K562 (cell line): ENCODE measurements at regions not wholly inside any gene's neighbourhood (a gene's known extent, or its start where the extent isn't known, plus 50 kb on each side); places are given as distances from the start of the nearest gene placed in this dataset.

Experiments
- ATAC-seq: fragments of 200-7000 bp; cut with Tn5 transposase; 3 replicates; pipeline ENCODE4 v1.9.1; 2020; ENCODE audit warnings: moderate library complexity
- BruUV-seq: library from RNA; stranded (reverse); fragments of 400-500 nt; replicated peaks from 2 replicates; lab custom pipeline; 2021; lab: Mats Ljungman, UMichigan
- CTCF ChIA-PET: fragments of 300-600 bp; formaldehyde crosslinking; extraction: SDS; loops from one replicate; lab custom pipeline; 2021; ENCODE audit warnings: low intra/inter-chr PET ratio; lab: Yijun Ruan, JAX
- POLR2A ChIA-PET: fragments of 300-600, 350-650 bp; sonication (Branson Sonifier 250); formaldehyde crosslinking; extraction: SDS; loops from one replicate; lab custom pipeline; 2021; ENCODE audit warnings: antibody characterized with exemption, inconsistent platforms; lab: Yijun Ruan, JAX
- DNase-seq, 4 experiments: peaks; one replicate each; pipeline versions ENCODE4 v3.0.0 to v3.0.0-alpha.2; 2011 to 2018; ENCODE audit warnings: low spot score in 3 of 4, mixed read lengths in 3 of 4; ENCODE audit errors: extremely low read depth in 1 of 4
- FAIRE-seq: peaks from 2 replicates; lab custom pipeline; 2011; peaks lifted over from hg19 to GRCh38; lab: Jason Lieb, UNC
- H2AFZ ChIP-seq: 2 replicates; pipeline ENCODE4 v1.6.0; 2011; ENCODE audit warnings: low read depth, low read length, control low read depth, inconsistent platforms
- H3K27ac ChIP-seq: fragments of 200-600 bp; 3 replicates; pipeline ENCODE4 v1.8.0; 2011; ENCODE audit warnings: low read depth, mild to moderate bottlenecking, control low read depth, inconsistent platforms, low read length, moderate library complexity, mixed read lengths; ENCODE audit errors: extremely low read depth
- H3K27me3 ChIP-seq, 2 experiments: fragments of 300-600 bp in 1 of 2; 2 replicates in 1 of 2; 3 replicates in 1 of 2; pipeline versions ENCODE4 v1.6.0 to v1.8.0; 2011; ENCODE audit warnings: inconsistent platforms in 2 of 2, low read length in 2 of 2, mild to moderate bottlenecking in 1 of 2, mixed read lengths in 1 of 2, moderate library complexity in 1 of 2; ENCODE audit not compliant: control insufficient read depth in 2 of 2, insufficient read depth in 2 of 2
- H3K36me3 ChIP-seq: fragments of 300-600 bp; 3 replicates; pipeline ENCODE4 v1.8.0; 2011; ENCODE audit warnings: mild to moderate bottlenecking, low read length, inconsistent platforms; ENCODE audit not compliant: control insufficient read depth, insufficient read depth
- H3K4me1 ChIP-seq, 2 experiments: fragments of 200-600 bp in 1 of 2; replicated peaks in 1 of 2; 2 replicates in 1 of 2; 3 replicates in 1 of 2; pipeline versions ENCODE4 v1.5.1 to v1.8.0; 2011; ENCODE audit warnings: inconsistent platforms in 2 of 2, low read length in 2 of 2, mild to moderate bottlenecking in 1 of 2, mixed read lengths in 1 of 2, moderate library complexity in 1 of 2; ENCODE audit not compliant: control insufficient read depth in 2 of 2, insufficient read depth in 2 of 2
- H3K4me2 ChIP-seq: 2 replicates; pipeline ENCODE4 v1.6.1; 2011; ENCODE audit warnings: low read length, control low read depth, inconsistent platforms, mixed read lengths; ENCODE audit not compliant: insufficient read depth
- H3K4me3 ChIP-seq: fragments of 200-600 bp; sonication (generic), shearing (Covaris generic); 2 replicates; pipeline ENCODE4 v1.5.1; 2016; ENCODE audit warnings: control low read depth, inconsistent platforms
- H3K79me2 ChIP-seq: fragments of 200-600 bp; 3 replicates; pipeline ENCODE4 v1.8.0; 2011; ENCODE audit warnings: low read length, inconsistent platforms; ENCODE audit not compliant: control insufficient read depth, insufficient read depth
- H3K9ac ChIP-seq, 2 experiments: 2 replicates each; pipeline versions ENCODE4 v1.6.0 to v1.6.1; 2011; ENCODE audit warnings: low read depth in 2 of 2, low read length in 2 of 2, control low read depth in 1 of 2, inconsistent platforms in 1 of 2, mild to moderate bottlenecking in 1 of 2, mixed read lengths in 1 of 2; ENCODE audit not compliant: insufficient read depth in 1 of 2
- H3K9me1 ChIP-seq: one replicate; pipeline ENCODE4 v1.6.0; 2011; ENCODE audit warnings: inconsistent platforms, mild to moderate bottlenecking, low read length, moderate library complexity; ENCODE audit not compliant: control insufficient read depth, insufficient read depth
- H3K9me3 ChIP-seq: replicated peaks from 2 replicates; pipeline ENCODE4 v1.5.1; 2011; ENCODE audit warnings: low read depth, low read length, inconsistent platforms; ENCODE audit not compliant: control insufficient read depth, insufficient read depth
- H4K20me1 ChIP-seq: replicated peaks from 2 replicates; pipeline ENCODE4 v1.6.1; 2011; ENCODE audit warnings: low read length, inconsistent platforms, mixed read lengths; ENCODE audit not compliant: control insufficient read depth, insufficient read depth
- CBFA2T2 ChIP-seq: fragments of 450-650 bp; conservative IDR thresholded peaks from 2 replicates; pipeline ENCODE4 v1.6.1; 2017; ENCODE audit warnings: mild to moderate bottlenecking
- ELF2 ChIP-seq: fragments of 250-450 bp; sonication (Bioruptor Pico); IDR thresholded peaks from 2 replicates; pipeline ENCODE4 v1.5.0; 2021; ENCODE audit warnings: mild to moderate bottlenecking
- IRF1 ChIP-seq: sonication (generic); formaldehyde crosslinking; IDR thresholded peaks from 2 replicates; pipeline ENCODE4 v1.8.0; 2022; ENCODE audit warnings: missing genetic modification reagents, mild to moderate bottlenecking, borderline replicate concordance
- OTX1 ChIP-seq: fragments of 450-650 bp; formaldehyde crosslinking; IDR thresholded peaks from 2 replicates; pipeline ENCODE4 v1.4.0; 2022; ENCODE audit warnings: mild to moderate bottlenecking
- SRF ChIP-seq, 2 experiments: fragments of 250-450, 450-650 bp in 1 of 2; sonication (Bioruptor Pico) in 1 of 2; sonication (generic) in 1 of 2; formaldehyde crosslinking; IDR thresholded peaks; 2 replicates each; pipeline versions ENCODE4 v1.5.0 to v1.5.1; 2020 to 2022; ENCODE audit warnings: mild to moderate bottlenecking in 1 of 2, missing genetic modification reagents in 1 of 2
- ZBTB2 ChIP-seq: fragments of 450-650 bp; IDR thresholded peaks from 2 replicates; pipeline ENCODE4 v1.6.1; 2016; ENCODE audit warnings: antibody characterized with exemption
- WGBS: fragments of 100-300 bp; shearing (Covaris generic); methylation state at CpG from one replicate; pipeline ENCODE4 v1.1.6; 2016; ENCODE audit warnings: low coverage, mixed read lengths; ENCODE audit not compliant: insufficient coverage; ENCODE audit errors: missing lambda C conversion rate; 5-methylcytosine and 5-hydroxymethylcytosine counted together
- in situ Hi-C: fragments of 300-500 bp; cut with MboI; formaldehyde crosslinking; loops from 4 replicates; pipeline ENCODE4 v1.15.0; 2018; ENCODE audit warnings: inconsistent platforms, mixed read lengths
- intact Hi-C: fragments of 100-400 bp; cut with micrococcal nuclease; formaldehyde crosslinking; loops from 2 replicates; pipeline ENCODE4 v1.14.2; 2022

- WGBS, result 0% methylated on average over 4 of the region's 4 CpGs
- no peak for ATAC-seq
- H3K9ac ChIP-seq, result no peak overlapping the region
- POLR2A ChIA-PET, result no interaction called here
- intact Hi-C loops, result no loop called here
- H3K4me2 ChIP-seq, result no peak overlapping the region
- DNase-seq, result no peak
- no peak for FAIRE-seq
- TF ChIP-seq IRF1 (CRISPR knock-in tag) (no peak), CBFA2T2 (no peak), OTX1 (no peak), SRF (CRISPR knock-in tag; IDR thresholded peaks at IDR 0.05) (no peak), ZBTB2 (no peak), ELF2 (CRISPR knock-in tag) (no peak)
- H2AFZ ChIP-seq, result no peak overlapping the region
- no peaks in the 10 kb centered on the region for H3K36me3 ChIP-seq
- H3K79me2 ChIP-seq, result no peaks in the 10 kb centered on the region
- CTCF ChIA-PET, result no interaction called here
- H4K20me1 ChIP-seq, result no peaks in the 10 kb centered on the region
- no peak overlapping the region for H3K4me3 ChIP-seq
- H3K27me3 ChIP-seq, result no peaks in the 10 kb centered on the region
- in situ Hi-C loops, result no loop called here
- H3K9me1 ChIP-seq, result no peaks in the 10 kb centered on the region
- no peak overlapping the region for H3K27ac ChIP-seq
- no peaks in the 10 kb centered on the region for H3K4me1 ChIP-seq
- H3K9me3 ChIP-seq, result no peaks in the 10 kb centered on the region
- no TSS peak for BruUV-seq
Measured at GRCh38 chr10:58066126-58066525, 201.6 kb downstream of the IPMK start.
